ENCODE measurements at regions not wholly inside any gene's neighbourhood (a gene's known extent, or its start where the extent isn't known, plus 50 kb on each side); places are given as distances from the start of the nearest gene placed in this dataset.
"Not testable (repeated sequence)": the region's sequence is repeated elsewhere in the genome, so short reads cannot be mapped to it uniquely, and the experiment has no call there.

GRCh38 chr20:12248481-12248880, 330.8 kb downstream of the BTBD3 start:
- H3K4me1 ChIP-seq = no peaks in the 10 kb centered on the region
- H3K4me3 ChIP-seq (replicated peaks in 1 of 3) = no peak overlapping the region
- H3K27me3 ChIP-seq = no peaks in the 10 kb centered on the region
- no peaks in the 10 kb centered on the region for H3K9me3 ChIP-seq
- WGBS, 2 donors = 80 to 81% methylated on average over 2 of the region's 2 CpGs
- no peak overlapping the region for H3K27ac ChIP-seq
- no peaks in the 10 kb centered on the region for H3K36me3 ChIP-seq
- intact Hi-C loops (cut with DNase I) = no loop called here
- no peak for DNase-seq
- TF ChIP-seq POLR2A (IDR thresholded peaks at IDR 0.05) (no peak), CTCF (IDR thresholded peaks at IDR 0.05) (no peak)

GRCh38 chr20:12250661-12251060, 333.0 kb downstream of the BTBD3 start:
- H3K36me3 ChIP-seq; DNase-seq; H3K4me3 ChIP-seq (replicated peaks in 1 of 3); intact Hi-C loops (cut with DNase I); H3K27ac ChIP-seq; H3K9me3 ChIP-seq; H3K27me3 ChIP-seq; H3K4me1 ChIP-seq: not testable (repeated sequence)
- 92% methylated on average over 1 of the region's 1 CpG for whole genome bisulfite sequencing, 2 donors

- TF ChIP-seq POLR2A (IDR thresholded peaks at IDR 0.05) (no peak), CTCF (IDR thresholded peaks at IDR 0.05) (no peak)
- WGBS, 2 donors = 76 to 77% methylated on average over 7 of the region's 7 CpGs
- Histone ChIP-seq H3K27me3 (no peaks in the 10 kb centered on the region), H3K27ac (no peak overlapping the region), H3K4me3 (replicated peaks in 1 of 3) (no peak overlapping the region), H3K4me1 (no peaks in the 10 kb centered on the region), H3K9me3 (no peaks in the 10 kb centered on the region), H3K36me3 (no peaks in the 10 kb centered on the region)
- intact Hi-C loops (cut with DNase I) = no loop called here
- no peak for DNase-seq
Measured at GRCh38 chr20:12252793-12253192, 335.1 kb downstream of the BTBD3 start.

- Histone ChIP-seq H3K27me3 (no peaks in the 10 kb centered on the region), H3K4me3 (replicated peaks in 1 of 3) (no peak overlapping the region), H3K9me3 (no peaks in the 10 kb centered on the region), H3K4me1 (no peaks in the 10 kb centered on the region), H3K27ac (no peak overlapping the region), H3K36me3 (no peaks in the 10 kb centered on the region)
- intact Hi-C loops (cut with DNase I) = no loop called here
- no peak for TF ChIP-seq CTCF (IDR thresholded peaks at IDR 0.05)
- peak in 1 of 2 donors; percentile 9 for DNase-seq
- 65 to 76% methylated on average over 3 of the region's 3 CpGs for WGBS, 2 donors
Measured at GRCh38 chr20:12255461-12255970, 337.8 kb downstream of the BTBD3 start.

- Histone ChIP-seq H3K4me3 (replicated peaks in 1 of 3) (no peak overlapping the region), H3K9me3 (no peaks in the 10 kb centered on the region), H3K27ac (no peak overlapping the region), H3K27me3 (no peaks in the 10 kb centered on the region), H3K4me1 (no peaks in the 10 kb centered on the region), H3K36me3 (no peaks in the 10 kb centered on the region)
- TF ChIP-seq CTCF (IDR thresholded peaks at IDR 0.05) (no peak), POLR2A (IDR thresholded peaks at IDR 0.05) (no peak)
- intact Hi-C loops (cut with DNase I) = no loop called here
- 77 to 100% methylated on average over 1 of the region's 1 CpG for WGBS, 2 donors
- no peak for DNase-seq
Measured at GRCh38 chr20:12256806-12257205, 339.1 kb downstream of the BTBD3 start.

GRCh38 chr20:12262747-12263146, 345.1 kb downstream of the BTBD3 start:
- no peaks in the 10 kb centered on the region for H3K4me1 ChIP-seq
- H3K4me3 ChIP-seq (replicated peaks in 1 of 3) = no peak overlapping the region
- no peak overlapping the region for H3K27ac ChIP-seq
- H3K27me3 ChIP-seq = no peaks in the 10 kb centered on the region
- intact Hi-C loops (cut with DNase I) = no loop called here
- WGBS, 2 donors = 81% methylated on average over 10 of the region's 10 CpGs
- H3K36me3 ChIP-seq = no peaks in the 10 kb centered on the region
- no peaks in the 10 kb centered on the region for H3K9me3 ChIP-seq
- TF ChIP-seq CTCF (IDR thresholded peaks at IDR 0.05) = no peak
- no peak for TF ChIP-seq POLR2A (IDR thresholded peaks at IDR 0.05)
- no peak for DNase-seq
